ES-I3 (cell line): ENCODE measurements at regions not wholly inside any gene's neighbourhood (a gene's known extent, or its start where the extent isn't known, plus 50 kb on each side); places are given as distances from the start of the nearest gene placed in this dataset.
"Not testable (repeated sequence)": the region's sequence is repeated elsewhere in the genome, so short reads cannot be mapped to it uniquely, and the experiment has no call there.

ENCODE experiments used
- H3K36me3 ChIP-seq: 2 replicates; pipeline ENCODE4 v1.6.1; 2013; ENCODE audit warnings: mild to moderate bottlenecking, low read length, control low read depth, moderate library complexity; ENCODE audit not compliant: insufficient read depth
- H3K4me1 ChIP-seq: 2 replicates; pipeline ENCODE4 v1.6.1; 2013; ENCODE audit warnings: mild to moderate bottlenecking, control low read depth, low read length; ENCODE audit not compliant: insufficient read depth
- H3K9ac ChIP-seq: 2 replicates; pipeline ENCODE4 v1.6.1; 2013; ENCODE audit warnings: low read depth, mild to moderate bottlenecking, low read length, moderate library complexity
- H3K9me3 ChIP-seq: 2 replicates; pipeline ENCODE4 v1.6.1; 2013; ENCODE audit warnings: mild to moderate bottlenecking, low read length, moderate library complexity; ENCODE audit not compliant: control insufficient read depth, insufficient read depth

- H3K9ac ChIP-seq, H3K4me1 ChIP-seq, H3K36me3 ChIP-seq, H3K9me3 ChIP-seq: not testable (repeated sequence)
These were observed 241.8 kb downstream of the ASXL3 start for GRCh38 chr18:33819692-33820343.

- no peak overlapping the region for H3K9ac ChIP-seq
- no peaks in the 10 kb centered on the region for H3K36me3 ChIP-seq
- H3K4me1 ChIP-seq, result peaks cover 4% of the 10 kb centered on the region; the same call in 1 of the 2 replicates
- 0 out of 2 replicates have a peak, but pooled peaks cover 5% of the 10 kb centered on the region for H3K9me3 ChIP-seq
These were observed 240.1 kb downstream of the ASXL3 start for GRCh38 chr18:33818145-33818544.

GRCh38 chr18:33817096-33817495 is 239.1 kb downstream of the ASXL3 start:
- H3K4me1 ChIP-seq, result peaks cover 4% of the 10 kb centered on the region; the same call in 1 of the 2 replicates
- H3K9ac ChIP-seq, result no peak overlapping the region
- 0 out of 2 replicates have a peak, but pooled peaks cover 5% of the 10 kb centered on the region for H3K9me3 ChIP-seq
- no peaks in the 10 kb centered on the region for H3K36me3 ChIP-seq

GRCh38 chr18:33814546-33814945 is 236.5 kb downstream of the ASXL3 start:
- no peak overlapping the region for H3K9ac ChIP-seq
- peaks cover 4% of the 10 kb centered on the region; the same call in 1 of the 2 replicates for H3K4me1 ChIP-seq
- 0 out of 2 replicates have a peak, but pooled peaks cover 5% of the 10 kb centered on the region for H3K9me3 ChIP-seq
- H3K36me3 ChIP-seq, result no peaks in the 10 kb centered on the region

GRCh38 chr18:33812186-33812585 is 234.2 kb downstream of the ASXL3 start:
- Histone ChIP-seq H3K36me3 (no peaks in the 10 kb centered on the region), H3K9me3 (no peaks in the 10 kb centered on the region), H3K4me1 (peaks cover 2% of the 10 kb centered on the region; the same call in 1 of the 2 replicates), H3K9ac (no peak overlapping the region)

GRCh38 chr18:33805592-33805991 is 227.6 kb downstream of the ASXL3 start:
- no peaks in the 10 kb centered on the region for H3K4me1 ChIP-seq
- no peaks in the 10 kb centered on the region for H3K36me3 ChIP-seq

GRCh38 chr18:33804258-33804657 is 226.2 kb downstream of the ASXL3 start:
- Histone ChIP-seq H3K9ac (no peak overlapping the region), H3K4me1 (no peaks in the 10 kb centered on the region), H3K9me3 (no peaks in the 10 kb centered on the region), H3K36me3 (no peaks in the 10 kb centered on the region)

More at GRCh38 chr18:33805592-33805991, 227.6 kb downstream of the ASXL3 start:
- Histone ChIP-seq H3K9ac (no peak overlapping the region), H3K9me3 (no peaks in the 10 kb centered on the region)

GRCh38 chr18:33803636-33804035 is 225.6 kb downstream of the ASXL3 start:
- Histone ChIP-seq H3K36me3 (no peaks in the 10 kb centered on the region), H3K9ac (no peak overlapping the region), H3K4me1 (no peaks in the 10 kb centered on the region), H3K9me3 (no peaks in the 10 kb centered on the region)

- Histone ChIP-seq H3K36me3 (no peaks in the 10 kb centered on the region), H3K9me3 (no peaks in the 10 kb centered on the region), H3K9ac (no peak overlapping the region), H3K4me1 (no peaks in the 10 kb centered on the region)
These were observed 224.9 kb downstream of the ASXL3 start for GRCh38 chr18:33802955-33803354.
